ENCODE measurements at regions not wholly inside any gene's neighbourhood (a gene's known extent, or its start where the extent isn't known, plus 50 kb on each side); places are given as distances from the start of the nearest gene placed in this dataset.

DNA sequence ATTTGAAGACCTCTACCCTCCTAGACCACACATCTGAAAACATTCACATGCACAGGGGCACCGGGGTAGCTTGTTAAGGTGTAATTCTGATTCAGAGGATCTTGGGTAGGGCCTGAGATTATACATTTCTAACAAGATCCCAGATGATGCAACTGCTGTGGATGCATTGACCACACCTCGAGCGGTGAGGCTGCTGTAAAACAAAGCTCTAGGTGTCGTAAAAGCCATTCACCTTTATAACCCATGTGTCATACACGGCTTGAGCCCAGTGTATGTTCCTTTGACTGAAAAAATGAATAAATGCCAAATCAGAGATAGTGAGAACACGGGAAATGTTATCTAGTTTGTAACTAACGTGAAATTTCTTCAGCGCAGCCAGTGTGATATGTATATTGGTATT lies 1578.2 kb upstream of the WWC1 start:
- Mint-ChIP-seq H3K36me3 (ENCODE audit: low read depth) (no peaks in the 10 kb centered on the region), H3K27me3 (ENCODE audit: low read depth) (no peaks in the 10 kb centered on the region), H3K4me1 (ENCODE audit: low read depth) (no peaks in the 10 kb centered on the region), H3K9me3 (ENCODE audit: low read depth) (peaks cover 8% of the 10 kb centered on the region), H3K4me3 (ENCODE audit: unreplicated experiment) (no peak overlapping the region), H3K27ac (ENCODE audit: unreplicated experiment) (no peak overlapping the region)
- no peak for DNase-seq (ENCODE audit: low spot score)
- TF ChIP-seq, protein P1, sequence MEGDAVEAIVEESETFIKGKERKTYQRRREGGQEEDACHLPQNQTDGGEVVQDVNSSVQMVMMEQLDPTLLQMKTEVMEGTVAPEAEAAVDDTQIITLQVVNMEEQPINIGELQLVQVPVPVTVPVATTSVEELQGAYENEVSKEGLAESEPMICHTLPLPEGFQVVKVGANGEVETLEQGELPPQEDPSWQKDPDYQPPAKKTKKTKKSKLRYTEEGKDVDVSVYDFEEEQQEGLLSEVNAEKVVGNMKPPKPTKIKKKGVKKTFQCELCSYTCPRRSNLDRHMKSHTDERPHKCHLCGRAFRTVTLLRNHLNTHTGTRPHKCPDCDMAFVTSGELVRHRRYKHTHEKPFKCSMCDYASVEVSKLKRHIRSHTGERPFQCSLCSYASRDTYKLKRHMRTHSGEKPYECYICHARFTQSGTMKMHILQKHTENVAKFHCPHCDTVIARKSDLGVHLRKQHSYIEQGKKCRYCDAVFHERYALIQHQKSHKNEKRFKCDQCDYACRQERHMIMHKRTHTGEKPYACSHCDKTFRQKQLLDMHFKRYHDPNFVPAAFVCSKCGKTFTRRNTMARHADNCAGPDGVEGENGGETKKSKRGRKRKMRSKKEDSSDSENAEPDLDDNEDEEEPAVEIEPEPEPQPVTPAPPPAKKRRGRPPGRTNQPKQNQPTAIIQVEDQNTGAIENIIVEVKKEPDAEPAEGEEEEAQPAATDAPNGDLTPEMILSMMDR (IDR thresholded peaks at IDR 0.05): no peak

DNA sequence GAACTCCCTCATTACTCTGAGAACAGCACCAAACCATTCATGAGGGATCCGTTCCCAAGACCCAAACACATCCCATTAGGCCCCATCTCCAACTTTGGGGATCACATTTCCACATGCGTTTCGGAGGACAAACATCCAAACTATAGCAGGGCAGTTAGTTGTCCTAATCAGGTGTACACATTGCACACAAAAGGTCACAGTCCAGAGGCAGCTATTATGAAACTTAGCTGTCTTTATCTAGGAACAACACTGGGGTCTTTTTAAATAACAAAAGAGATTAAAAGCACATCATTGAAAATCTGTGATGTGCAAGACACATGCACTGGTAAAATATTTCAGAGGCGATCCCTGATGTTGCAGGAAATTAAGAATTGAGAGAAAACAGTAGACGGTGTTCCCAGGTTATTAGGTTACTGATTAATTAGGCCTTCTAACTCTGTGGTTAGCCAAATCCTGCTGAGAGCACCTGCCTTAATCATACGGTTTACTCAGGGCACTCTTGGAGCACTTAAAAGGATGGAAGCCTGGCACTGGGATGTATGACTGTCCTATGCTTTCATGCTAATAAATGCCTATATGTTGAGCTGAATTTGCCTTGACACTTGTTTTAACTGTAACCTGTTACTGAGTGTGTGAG lies 1574.5 kb upstream of the WWC1 start:
- no peak for DNase-seq (ENCODE audit: low spot score)
- Mint-ChIP-seq H3K9me3 (ENCODE audit: low read depth) (peaks cover 14% of the 10 kb centered on the region), H3K27ac (ENCODE audit: unreplicated experiment) (no peak overlapping the region), H3K4me3 (ENCODE audit: unreplicated experiment) (no peak overlapping the region), H3K36me3 (ENCODE audit: low read depth) (no peaks in the 10 kb centered on the region), H3K4me1 (ENCODE audit: low read depth) (no peaks in the 10 kb centered on the region), H3K27me3 (ENCODE audit: low read depth) (no peaks in the 10 kb centered on the region)
- TF ChIP-seq, protein P1 (IDR thresholded peaks at IDR 0.05): no peak

DNA sequence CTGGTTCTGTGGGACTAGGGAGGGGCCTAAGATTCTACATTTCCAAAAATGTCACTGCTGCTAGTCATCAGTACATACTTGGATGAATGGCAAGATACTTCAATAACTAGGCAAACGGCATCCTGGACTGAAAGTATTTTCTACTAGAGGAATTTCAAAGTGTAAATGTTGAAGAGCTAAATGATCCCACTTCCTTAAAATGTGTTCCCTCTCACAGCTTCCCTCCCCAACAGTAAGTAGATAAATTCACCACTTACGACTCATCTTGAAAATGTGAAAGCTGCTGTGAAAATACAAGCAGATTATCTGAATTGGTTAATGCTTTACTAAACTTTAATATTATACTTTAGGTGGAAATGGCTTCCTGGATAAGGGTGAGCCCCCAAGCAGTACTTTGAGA lies 1571.5 kb upstream of the WWC1 start:
- peaks cover 14% of the 10 kb centered on the region for H3K9me3 Mint-ChIP-seq (ENCODE audit: low read depth)
- no peak overlapping the region for H3K4me3 Mint-ChIP-seq (ENCODE audit: unreplicated experiment)
- no peak for DNase-seq (ENCODE audit: low spot score)
- no peaks in the 10 kb centered on the region for H3K4me1 Mint-ChIP-seq (ENCODE audit: low read depth)
- no peaks in the 10 kb centered on the region for H3K36me3 Mint-ChIP-seq (ENCODE audit: low read depth)
- H3K27ac Mint-ChIP-seq (ENCODE audit: unreplicated experiment): no peak overlapping the region
- no peaks in the 10 kb centered on the region for H3K27me3 Mint-ChIP-seq (ENCODE audit: low read depth)
- TF ChIP-seq, protein P1 (IDR thresholded peaks at IDR 0.05): no peak

DNA sequence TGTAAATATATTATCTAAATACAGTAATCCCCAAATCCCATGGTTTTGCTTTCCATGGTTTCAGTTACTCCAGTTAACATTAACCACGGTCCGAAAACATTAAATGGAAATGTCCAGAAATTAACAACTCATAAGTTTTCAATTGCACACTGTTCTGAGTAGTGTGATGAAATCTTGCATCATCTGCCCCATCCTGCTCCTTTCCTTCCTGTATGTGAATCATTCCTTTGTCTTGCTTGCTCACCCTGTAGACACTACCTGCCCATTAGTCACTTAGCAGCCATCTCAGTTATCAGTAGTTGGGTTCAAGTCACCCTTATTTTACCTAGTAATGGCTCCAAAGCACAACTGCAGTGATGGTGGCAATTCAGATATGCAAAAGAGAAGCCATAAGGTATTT lies 1568.5 kb upstream of the WWC1 start:
- Mint-ChIP-seq H3K9me3 (ENCODE audit: low read depth) (peaks cover 14% of the 10 kb centered on the region), H3K27ac (ENCODE audit: unreplicated experiment) (no peak overlapping the region), H3K27me3 (ENCODE audit: low read depth) (no peaks in the 10 kb centered on the region), H3K4me3 (ENCODE audit: unreplicated experiment) (no peak overlapping the region), H3K36me3 (ENCODE audit: low read depth) (no peaks in the 10 kb centered on the region), H3K4me1 (ENCODE audit: low read depth) (no peaks in the 10 kb centered on the region)
- no peak for DNase-seq (ENCODE audit: low spot score)
- TF ChIP-seq, protein P1 (IDR thresholded peaks at IDR 0.05): no peak

DNA sequence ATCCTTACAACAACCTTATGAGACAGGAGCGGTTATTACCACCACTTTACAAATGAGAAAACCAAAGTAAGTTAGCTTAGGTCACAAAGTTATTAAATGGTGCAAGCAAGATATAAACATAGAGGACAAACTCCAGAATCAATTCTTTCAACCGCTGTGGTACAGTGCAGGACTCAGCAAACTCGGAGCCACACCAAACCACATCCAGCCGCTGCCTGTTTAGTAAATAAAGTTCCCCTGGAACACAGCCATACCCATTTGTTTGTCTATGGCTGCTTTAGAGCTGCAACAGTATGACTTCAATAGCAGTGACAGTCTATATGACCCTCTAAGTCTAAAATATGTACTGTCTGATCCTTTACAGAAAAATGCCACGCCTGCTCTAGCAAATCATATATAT lies 1567.2 kb upstream of the WWC1 start:
- Mint-ChIP-seq H3K36me3 (ENCODE audit: low read depth) (no peaks in the 10 kb centered on the region), H3K9me3 (ENCODE audit: low read depth) (peaks cover 10% of the 10 kb centered on the region), H3K27ac (ENCODE audit: unreplicated experiment) (no peak overlapping the region), H3K27me3 (ENCODE audit: low read depth) (no peaks in the 10 kb centered on the region), H3K4me1 (ENCODE audit: low read depth) (no peaks in the 10 kb centered on the region), H3K4me3 (ENCODE audit: unreplicated experiment) (no peak overlapping the region)
- DNase-seq (ENCODE audit: low spot score): no peak
- TF ChIP-seq, protein P1 (IDR thresholded peaks at IDR 0.05): no peak
